ENCODE measurements at regions not wholly inside any gene's neighbourhood (a gene's known extent, or its start where the extent isn't known, plus 50 kb on each side); places are given as distances from the start of the nearest gene placed in this dataset.

DNA sequence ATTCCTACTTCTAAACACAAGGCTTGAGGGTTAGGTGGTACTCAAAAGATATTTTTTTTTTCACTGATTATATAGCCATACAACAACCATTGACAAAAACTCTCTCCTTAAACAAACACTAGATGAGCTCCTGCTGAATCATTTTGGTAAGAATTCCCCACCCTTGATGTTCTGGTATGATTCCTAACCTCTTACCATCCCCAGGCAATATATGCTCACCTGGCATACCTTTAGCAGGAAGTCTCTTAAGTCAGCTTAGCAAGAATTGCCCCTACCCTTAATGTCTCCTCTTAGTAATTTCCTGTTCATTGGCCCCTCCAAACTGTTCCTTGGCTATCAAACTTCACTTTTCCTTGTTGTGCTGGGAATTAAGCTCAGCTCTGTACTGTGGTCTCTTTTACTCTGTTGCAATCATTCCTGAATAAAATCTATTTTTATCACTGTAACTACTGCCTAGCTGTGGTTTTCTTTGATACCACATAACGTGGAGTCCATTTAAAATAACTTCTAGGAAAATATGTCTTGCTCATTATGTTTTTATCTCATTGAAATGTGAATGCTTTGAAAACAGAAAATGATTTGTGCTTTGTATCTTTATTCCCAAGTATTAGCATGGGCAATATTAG, 712.6 kb downstream of the SLC16A7 start:
- TF ChIP-seq POLR2A (IDR thresholded peaks at IDR 0.05), result no peak
- TF ChIP-seq, protein P1, sequence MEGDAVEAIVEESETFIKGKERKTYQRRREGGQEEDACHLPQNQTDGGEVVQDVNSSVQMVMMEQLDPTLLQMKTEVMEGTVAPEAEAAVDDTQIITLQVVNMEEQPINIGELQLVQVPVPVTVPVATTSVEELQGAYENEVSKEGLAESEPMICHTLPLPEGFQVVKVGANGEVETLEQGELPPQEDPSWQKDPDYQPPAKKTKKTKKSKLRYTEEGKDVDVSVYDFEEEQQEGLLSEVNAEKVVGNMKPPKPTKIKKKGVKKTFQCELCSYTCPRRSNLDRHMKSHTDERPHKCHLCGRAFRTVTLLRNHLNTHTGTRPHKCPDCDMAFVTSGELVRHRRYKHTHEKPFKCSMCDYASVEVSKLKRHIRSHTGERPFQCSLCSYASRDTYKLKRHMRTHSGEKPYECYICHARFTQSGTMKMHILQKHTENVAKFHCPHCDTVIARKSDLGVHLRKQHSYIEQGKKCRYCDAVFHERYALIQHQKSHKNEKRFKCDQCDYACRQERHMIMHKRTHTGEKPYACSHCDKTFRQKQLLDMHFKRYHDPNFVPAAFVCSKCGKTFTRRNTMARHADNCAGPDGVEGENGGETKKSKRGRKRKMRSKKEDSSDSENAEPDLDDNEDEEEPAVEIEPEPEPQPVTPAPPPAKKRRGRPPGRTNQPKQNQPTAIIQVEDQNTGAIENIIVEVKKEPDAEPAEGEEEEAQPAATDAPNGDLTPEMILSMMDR (IDR thresholded peaks at IDR 0.05), result no peak
- no peak for TF ChIP-seq POLR2AphosphoS5 (IDR thresholded peaks at IDR 0.05)
- no peak for TF ChIP-seq EP300 (IDR thresholded peaks at IDR 0.05)

Data from sigmoid colon (tissue), 4 donors.